ENCODE measurements at regions not wholly inside any gene's neighbourhood (a gene's known extent, or its start where the extent isn't known, plus 50 kb on each side); places are given as distances from the start of the nearest gene placed in this dataset.

DNA sequence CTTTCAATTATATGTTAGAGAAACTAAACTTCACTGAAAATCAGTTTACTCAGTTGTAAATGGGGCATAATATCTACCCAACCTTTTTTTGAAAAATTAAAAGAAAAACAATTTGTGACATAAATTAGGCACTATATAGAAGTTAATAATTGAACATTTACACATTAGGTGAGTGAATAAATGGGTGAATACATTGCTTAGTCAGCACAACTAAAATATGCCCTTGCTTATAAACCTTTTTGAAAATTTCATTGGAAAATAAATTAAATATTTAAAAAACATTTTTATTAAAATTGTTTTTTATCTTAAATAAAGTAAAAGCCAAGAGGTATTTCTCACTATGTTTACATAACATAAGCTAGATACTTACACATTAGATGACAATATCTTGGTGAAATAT lies 994.5 kb upstream of the TENM4 start:
- TF ChIP-seq EZH2phosphoT487 (IDR thresholded peaks at IDR 0.05; ENCODE audit: borderline replicate concordance, low read length) = no peak
- no peak for TF ChIP-seq EZH2 (IDR thresholded peaks at IDR 0.05; ENCODE audit: low read length, unreplicated experiment)
- TF ChIP-seq, protein P1, sequence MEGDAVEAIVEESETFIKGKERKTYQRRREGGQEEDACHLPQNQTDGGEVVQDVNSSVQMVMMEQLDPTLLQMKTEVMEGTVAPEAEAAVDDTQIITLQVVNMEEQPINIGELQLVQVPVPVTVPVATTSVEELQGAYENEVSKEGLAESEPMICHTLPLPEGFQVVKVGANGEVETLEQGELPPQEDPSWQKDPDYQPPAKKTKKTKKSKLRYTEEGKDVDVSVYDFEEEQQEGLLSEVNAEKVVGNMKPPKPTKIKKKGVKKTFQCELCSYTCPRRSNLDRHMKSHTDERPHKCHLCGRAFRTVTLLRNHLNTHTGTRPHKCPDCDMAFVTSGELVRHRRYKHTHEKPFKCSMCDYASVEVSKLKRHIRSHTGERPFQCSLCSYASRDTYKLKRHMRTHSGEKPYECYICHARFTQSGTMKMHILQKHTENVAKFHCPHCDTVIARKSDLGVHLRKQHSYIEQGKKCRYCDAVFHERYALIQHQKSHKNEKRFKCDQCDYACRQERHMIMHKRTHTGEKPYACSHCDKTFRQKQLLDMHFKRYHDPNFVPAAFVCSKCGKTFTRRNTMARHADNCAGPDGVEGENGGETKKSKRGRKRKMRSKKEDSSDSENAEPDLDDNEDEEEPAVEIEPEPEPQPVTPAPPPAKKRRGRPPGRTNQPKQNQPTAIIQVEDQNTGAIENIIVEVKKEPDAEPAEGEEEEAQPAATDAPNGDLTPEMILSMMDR (conservative IDR thresholded peaks at IDR 0.05; ENCODE audit: low read depth, low read length) = no peak

Measured in PC-3 (cell line).